RWPE1 (cell line): ENCODE measurements at regions not wholly inside any gene's neighbourhood (a gene's known extent, or its start where the extent isn't known, plus 50 kb on each side); places are given as distances from the start of the nearest gene placed in this dataset.

Source experiments
- CTCF ChIA-PET: fragments of 350-600 bp; sonication (Branson Sonifier 250); formaldehyde crosslinking; extraction: SDS; loops from one replicate; lab custom pipeline; 2021; lab: Yijun Ruan, JAX
- POLR2A ChIA-PET: fragments of 400-600 bp; formaldehyde crosslinking; extraction: SDS; loops from one replicate; lab custom pipeline; 2020; ENCODE audit warnings: antibody characterized with exemption; ENCODE audit not compliant: low non-redundant PET; lab: Yijun Ruan, JAX
- DNase-seq: peaks from one replicate; pipeline ENCODE4 v3.0.0; 2012; ENCODE audit warnings: low spot score
- H3K27ac ChIP-seq: fragments of 450-650 bp; 2 replicates; pipeline ENCODE4 v1.5.1; 2017
- CTCF ChIP-seq: fragments of 450-650 bp; conservative IDR thresholded peaks from 2 replicates; pipeline ENCODE4 v1.5.1; 2017; ENCODE audit warnings: low read depth, mild to moderate bottlenecking

- no peak for TF ChIP-seq CTCF
- ChIA-PET POLR2A (no interaction called here), CTCF (no interaction called here)
- H3K27ac ChIP-seq = no peak overlapping the region
- DNase-seq = no peak
Observed at GRCh38 chr4:114287079-114287696, 307.7 kb upstream of the ARSJ start.

GRCh38 chr4:114296126-114296525 lies 302.5 kb upstream of the UGT8 start:
- no peak for TF ChIP-seq CTCF
- no peak for DNase-seq
- H3K27ac ChIP-seq = no peak overlapping the region
- CTCF ChIA-PET = no interaction called here
- POLR2A ChIA-PET = no interaction called here

- ChIA-PET POLR2A (no interaction called here), CTCF (no interaction called here)
Observed at GRCh38 chr4:114302472-114302871, 296.1 kb upstream of the UGT8 start.

GRCh38 chr4:114304046-114304445 lies 294.6 kb upstream of the UGT8 start:
- ChIA-PET POLR2A (no interaction called here), CTCF (no interaction called here)
- H3K27ac ChIP-seq = no peak overlapping the region
- DNase-seq = no peak
- no peak for TF ChIP-seq CTCF

More at GRCh38 chr4:114302472-114302871, 296.1 kb upstream of the UGT8 start:
- TF ChIP-seq CTCF = no peak
- no peak for DNase-seq
- H3K27ac ChIP-seq = no peak overlapping the region

- no peak for TF ChIP-seq CTCF
- DNase-seq = no peak
- CTCF ChIA-PET = interaction anchor here (0.6 kb wide), 1 partner anchor 26 kb away, joined by 6 read pairs; no protein-coding TSS in a partner anchor
- POLR2A ChIA-PET = no interaction called here
- no peak overlapping the region for H3K27ac ChIP-seq
Observed at GRCh38 chr4:114304567-114304966, 294.0 kb upstream of the UGT8 start.

GRCh38 chr4:114306946-114307345 lies 291.7 kb upstream of the UGT8 start:
- no peak for DNase-seq
- POLR2A ChIA-PET = no interaction called here
- TF ChIP-seq CTCF = no peak
- CTCF ChIA-PET = no interaction called here
- H3K27ac ChIP-seq = no peak overlapping the region
